ENCODE measurements at regions not wholly inside any gene's neighbourhood (a gene's known extent, or its start where the extent isn't known, plus 50 kb on each side); places are given as distances from the start of the nearest gene placed in this dataset.
"Not testable (repeated sequence)": the region's sequence is repeated elsewhere in the genome, so short reads cannot be mapped to it uniquely, and the experiment has no call there.

- not testable (repeated sequence) for DNase-seq (ENCODE audit: low read depth)
These were observed 61.3 kb downstream of the AIPL1 start for GRCh38 chr17:6373599-6373998.

GRCh38 chr17:6366221-6366666, 68.7 kb downstream of the AIPL1 start:
- no peak for DNase-seq (ENCODE audit: low read depth)

GRCh38 chr17:6365200-6365943, 69.5 kb downstream of the AIPL1 start:
- DNase-seq (ENCODE audit: low read depth): no peak

GRCh38 chr17:6361733-6362132, 73.2 kb downstream of the AIPL1 start:
- no peak for DNase-seq (ENCODE audit: low read depth)

- no peak for DNase-seq (ENCODE audit: low read depth)
These were observed 76.8 kb downstream of the AIPL1 start for GRCh38 chr17:6358131-6358530.

GRCh38 chr17:6356562-6356961, 78.4 kb downstream of the AIPL1 start:
- DNase-seq (ENCODE audit: low read depth): no peak

- no peak for DNase-seq (ENCODE audit: low read depth)
These were observed 79.7 kb downstream of the AIPL1 start for GRCh38 chr17:6355196-6355595.

GRCh38 chr17:6352801-6353560, 81.9 kb downstream of the AIPL1 start:
- no peak for DNase-seq (ENCODE audit: low read depth)

GRCh38 chr17:6352016-6352415, 82.9 kb downstream of the AIPL1 start:
- DNase-seq (ENCODE audit: low read depth): no peak

GRCh38 chr17:6350806-6351205, 84.1 kb downstream of the AIPL1 start:
- DNase-seq (ENCODE audit: low read depth): no peak

- DNase-seq (ENCODE audit: low read depth): no peak
These were observed 86.0 kb downstream of the AIPL1 start for GRCh38 chr17:6348891-6349290.

GRCh38 chr17:6347776-6348175, 87.1 kb downstream of the AIPL1 start:
- DNase-seq (ENCODE audit: low read depth): no peak

- no peak for DNase-seq (ENCODE audit: low read depth)
These were observed 87.9 kb downstream of the AIPL1 start for GRCh38 chr17:6346986-6347385.

GRCh38 chr17:6346156-6346786, 88.7 kb downstream of the AIPL1 start:
- no peak for DNase-seq (ENCODE audit: low read depth)

- no peak for DNase-seq (ENCODE audit: low read depth)
These were observed 91.2 kb downstream of the AIPL1 start for GRCh38 chr17:6343736-6344135.

GRCh38 chr17:6343191-6343590, 91.7 kb downstream of the AIPL1 start:
- no peak for DNase-seq (ENCODE audit: low read depth)

- no peak for DNase-seq (ENCODE audit: low read depth)
These were observed 94.2 kb downstream of the AIPL1 start for GRCh38 chr17:6340708-6341107.

GRCh38 chr17:6334386-6334785, 100.5 kb downstream of the AIPL1 start:
- DNase-seq (ENCODE audit: low read depth): no peak

- DNase-seq (ENCODE audit: low read depth): no peak
These were observed 104.0 kb downstream of the AIPL1 start for GRCh38 chr17:6330936-6331335.

GRCh38 chr17:6328279-6328678, 106.6 kb downstream of the AIPL1 start:
- DNase-seq (ENCODE audit: low read depth): no peak

GRCh38 chr17:6327007-6327406, 107.9 kb downstream of the AIPL1 start:
- no peak for DNase-seq (ENCODE audit: low read depth)

- no peak for DNase-seq (ENCODE audit: low read depth)
These were observed 108.4 kb downstream of the AIPL1 start for GRCh38 chr17:6326483-6326882.

GRCh38 chr17:6325741-6326140, 109.2 kb downstream of the AIPL1 start:
- no peak for DNase-seq (ENCODE audit: low read depth)
